Astrocyte (in vitro differentiated cells and primary cell): ENCODE measurements at regions not wholly inside any gene's neighbourhood (a gene's known extent, or its start where the extent isn't known, plus 50 kb on each side); places are given as distances from the start of the nearest gene placed in this dataset.

ENCODE experiments used
- CTCF ChIP-seq: IDR thresholded peaks from 2 replicates; pipeline ENCODE4 v1.5.1; 2011; ENCODE audit warnings: low read depth, mild to moderate bottlenecking, inconsistent platforms, low read length, moderate library complexity; ENCODE audit not compliant: insufficient read depth
- EZH2 ChIP-seq: IDR thresholded peaks from 2 replicates; pipeline ENCODE4 v1.6.1; 2012; ENCODE audit warnings: mild to moderate bottlenecking, low read length, inconsistent platforms; ENCODE audit not compliant: insufficient read depth

- TF ChIP-seq EZH2 (no peak), CTCF (no peak)
Observed at GRCh38 chr6:109257494-109257893, 124.8 kb downstream of the CD164 start.
